Endothelial cell of umbilical vein (primary cell): ENCODE measurements at regions not wholly inside any gene's neighbourhood (a gene's known extent, or its start where the extent isn't known, plus 50 kb on each side); places are given as distances from the start of the nearest gene placed in this dataset.

Source experiments
- BruUV-seq: library from RNA; stranded (reverse); fragments of 400-500 nt; replicated peaks from 2 replicates; lab custom pipeline; 2021; lab: Mats Ljungman, UMichigan
- CTCF ChIA-PET: fragments of 300-600, 350-600 bp; sonication (Branson Sonifier 250); formaldehyde crosslinking; loops from one replicate; lab custom pipeline; 2021; ENCODE audit warnings: antibody characterized with exemption, inconsistent platforms; lab: Charles Lee
- POLR2A ChIA-PET: fragments of 300-600, 350-600 bp; sonication (Branson Sonifier 250); formaldehyde crosslinking; loops from one replicate; lab custom pipeline; 2021; ENCODE audit warnings: antibody characterized with exemption, inconsistent platforms; lab: Charles Lee
- DNase-seq: peaks from one replicate; pipeline ENCODE4 v3.0.0-alpha.2; 2011; ENCODE audit warnings: low read depth, low spot score
- FAIRE-seq: peaks from 2 replicates; lab custom pipeline; 2011; peaks lifted over from hg19 to GRCh38; lab: Jason Lieb, UNC
- H2AFZ ChIP-seq: 2 replicates; pipeline ENCODE4 v1.6.0; 2012; ENCODE audit warnings: low read depth, low read length, control low read depth, inconsistent platforms
- H3K27ac ChIP-seq: 2 replicates; pipeline ENCODE4 v1.5.1; 2011; ENCODE audit warnings: low read depth, mild to moderate bottlenecking, control low read depth, low read length, moderate library complexity; ENCODE audit not compliant: insufficient read depth
- H3K27me3 ChIP-seq, 2 experiments: 2 replicates each; pipeline versions ENCODE4 v1.6.0 to v1.6.1; 2011; ENCODE audit warnings: low read length in 2 of 2, mixed read lengths in 1 of 2; ENCODE audit not compliant: control insufficient read depth in 2 of 2, insufficient read depth in 2 of 2
- H3K36me3 ChIP-seq, 2 experiments: 2 replicates in 1 of 2; 3 replicates in 1 of 2; pipeline ENCODE4 v1.5.1; 2011; ENCODE audit warnings: low read length in 2 of 2, mild to moderate bottlenecking in 1 of 2, moderate library complexity in 1 of 2; ENCODE audit not compliant: control insufficient read depth in 2 of 2, insufficient read depth in 2 of 2; ENCODE audit errors: extremely low read depth in 1 of 2
- H3K4me1 ChIP-seq: 3 replicates; pipeline ENCODE4 v1.5.1; 2011; ENCODE audit warnings: mild to moderate bottlenecking, low read length; ENCODE audit not compliant: control insufficient read depth, insufficient read depth; ENCODE audit errors: extremely low read depth
- H3K4me2 ChIP-seq: 2 replicates; pipeline ENCODE4 v1.6.1; 2011; ENCODE audit warnings: low read length, control low read depth, mixed read lengths; ENCODE audit not compliant: insufficient read depth
- H3K4me3 ChIP-seq, 3 experiments: fragments of 200-600 bp in 1 of 3; sonication (generic), shearing (Covaris generic) in 1 of 3; replicated peaks in 1 of 3; 2 replicates each; pipeline ENCODE4 v1.5.1; 2011 to 2016; ENCODE audit warnings: control low read depth in 3 of 3, low read length in 3 of 3, mild to moderate bottlenecking in 2 of 3, inconsistent platforms in 1 of 3, low read depth in 1 of 3, moderate library complexity in 1 of 3; ENCODE audit not compliant: insufficient read depth in 1 of 3
- H3K79me2 ChIP-seq: 2 replicates; pipeline ENCODE4 v1.6.0; 2012; ENCODE audit warnings: low read length, inconsistent platforms; ENCODE audit not compliant: control insufficient read depth, insufficient read depth
- H3K9ac ChIP-seq: replicated peaks from 2 replicates; pipeline ENCODE3; 2011; ENCODE audit warnings: low read length, control low read depth; ENCODE audit not compliant: insufficient read depth; ENCODE audit errors: extremely low read depth
- H3K9me1 ChIP-seq: replicated peaks from 3 replicates; pipeline ENCODE4 v1.6.0; 2011; ENCODE audit warnings: mild to moderate bottlenecking, low read length; ENCODE audit not compliant: control insufficient read depth, insufficient read depth; ENCODE audit errors: extremely low read depth
- H3K9me3 ChIP-seq: replicated peaks from 2 replicates; pipeline ENCODE4 v1.5.1; 2012; ENCODE audit warnings: low read length, inconsistent platforms; ENCODE audit not compliant: control insufficient read depth, insufficient read depth
- H4K20me1 ChIP-seq: replicated peaks from 2 replicates; pipeline ENCODE3; 2011; ENCODE audit warnings: mild to moderate bottlenecking, low read length; ENCODE audit not compliant: control insufficient read depth, insufficient read depth; ENCODE audit errors: extremely low read depth
- CTCF ChIP-seq, 2 donors: IDR thresholded peaks; 1 replicate in 1 of 2; 2 replicates in 1 of 2; pipeline ENCODE4 v1.5.1; 2011; ENCODE audit warnings: low read length in 2 of 2, mild to moderate bottlenecking in 2 of 2, moderate library complexity in 2 of 2, control low read depth in 1 of 2, inconsistent platforms in 1 of 2, low read depth in 1 of 2; ENCODE audit not compliant: insufficient read depth in 1 of 2; ENCODE audit errors: extremely low read depth in 1 of 2
- EZH2 ChIP-seq: IDR thresholded peaks from 2 replicates; pipeline ENCODE4 v1.6.1; 2012; ENCODE audit warnings: borderline replicate concordance, low read depth, mild to moderate bottlenecking, moderate library complexity, low read length, inconsistent platforms; ENCODE audit not compliant: severe bottlenecking
- FOS ChIP-seq: IDR thresholded peaks from 2 replicates; pipeline ENCODE4 v1.6.1; 2011; ENCODE audit warnings: mild to moderate bottlenecking, low read length, moderate library complexity, borderline replicate concordance; ENCODE audit not compliant: insufficient read depth
- GATA2 ChIP-seq: IDR thresholded peaks from 2 replicates; pipeline ENCODE4 v1.7.0; 2011; ENCODE audit warnings: low read depth, mild to moderate bottlenecking, moderate library complexity, mixed read lengths, low read length; ENCODE audit not compliant: insufficient read length, insufficient read depth
- JUN ChIP-seq: IDR thresholded peaks from 2 replicates; pipeline ENCODE4 v1.6.1; 2011; ENCODE audit warnings: borderline replicate concordance, low read depth; ENCODE audit not compliant: insufficient read length, insufficient read depth
- MAX ChIP-seq: IDR thresholded peaks from 2 replicates; pipeline ENCODE4 v1.6.1; 2011; ENCODE audit not compliant: insufficient read depth, insufficient read length
- MYC ChIP-seq: IDR thresholded peaks from one replicate; pipeline ENCODE4 v1.6.1; 2011; ENCODE audit warnings: mild to moderate bottlenecking, low read depth, low read length
- POLR2A ChIP-seq: IDR thresholded peaks from 2 replicates; pipeline ENCODE4 v1.6.1; 2012; ENCODE audit warnings: low read depth, mild to moderate bottlenecking, control low read depth, low read length
- POLR2AphosphoS5 ChIP-seq: IDR thresholded peaks from 2 replicates; pipeline ENCODE4 v1.6.1; 2012; ENCODE audit warnings: low read depth, mild to moderate bottlenecking, control low read depth, low read length, moderate library complexity; ENCODE audit not compliant: insufficient read depth
- dilution Hi-C: fragments of 300-500 bp; cut with MboI; formaldehyde crosslinking; loops from one replicate; pipeline ENCODE4 v1.15.0; 2019; ENCODE audit warnings: low sequenced_read_pairs; ENCODE audit not compliant: extremely low pct_ligation_motif_present
- intact Hi-C: fragments of 100-400 bp; cut with micrococcal nuclease; formaldehyde crosslinking; loops from one replicate; pipeline ENCODE4 v1.10.0; 2022

GRCh38 chr9:100729336-100729895 lies 151.5 kb downstream of the CAVIN4 start:
- H3K9me3 ChIP-seq, result no peaks in the 10 kb centered on the region
- H3K4me2 ChIP-seq, result no peak overlapping the region
- no peaks in the 10 kb centered on the region for H3K9me1 ChIP-seq
- H4K20me1 ChIP-seq, result no peaks in the 10 kb centered on the region
- CTCF ChIA-PET, result interaction anchor here (0.6 to 0.8 kb wide), 2 partner anchors 20 to 582 kb away, joined by 3 read pairs; no protein-coding TSS in a partner anchor
- no peak overlapping the region for H3K4me3 ChIP-seq
- intact Hi-C loops (no loop called here), dilution Hi-C loops (no loop called here)
- no peak overlapping the region for H3K27ac ChIP-seq
- no peak overlapping the region for H2AFZ ChIP-seq
- H3K27me3 ChIP-seq, result no peaks in the 10 kb centered on the region
- FAIRE-seq (no peak), DNase-seq (no peak)
- no peak overlapping the region for H3K9ac ChIP-seq
- no peaks in the 10 kb centered on the region for H3K36me3 ChIP-seq
- H3K4me1 ChIP-seq, result no peaks in the 10 kb centered on the region
- no peaks in the 10 kb centered on the region for H3K79me2 ChIP-seq
- POLR2A ChIA-PET, result no interaction called here
- no peak for TF ChIP-seq JUN
- TF ChIP-seq POLR2AphosphoS5, result no peak
- TF ChIP-seq EZH2, result no peak
- TF ChIP-seq MAX, result no peak
- no peak for TF ChIP-seq GATA2
- no peak for TF ChIP-seq CTCF (IDR thresholded peaks at IDR 0.05; ENCODE audit: extremely low read depth in 1 of 2, insufficient read depth in 1 of 2, low read depth in 1 of 2, low read length in 2 of 2)
- no peak for TF ChIP-seq MYC
- no peak for TF ChIP-seq FOS
- no peak for TF ChIP-seq POLR2A
- no TSS peak for BruUV-seq
